Inferior parietal cortex (tissue), 1 donor: ENCODE measurements at regions not wholly inside any gene's neighbourhood (a gene's known extent, or its start where the extent isn't known, plus 50 kb on each side); places are given as distances from the start of the nearest gene placed in this dataset.

Source experiments
- DNase-seq: peaks from one replicate; pipeline ENCODE4 v3.0.0-alpha.2; 2016; ENCODE audit errors: extremely low spot score

DNA sequence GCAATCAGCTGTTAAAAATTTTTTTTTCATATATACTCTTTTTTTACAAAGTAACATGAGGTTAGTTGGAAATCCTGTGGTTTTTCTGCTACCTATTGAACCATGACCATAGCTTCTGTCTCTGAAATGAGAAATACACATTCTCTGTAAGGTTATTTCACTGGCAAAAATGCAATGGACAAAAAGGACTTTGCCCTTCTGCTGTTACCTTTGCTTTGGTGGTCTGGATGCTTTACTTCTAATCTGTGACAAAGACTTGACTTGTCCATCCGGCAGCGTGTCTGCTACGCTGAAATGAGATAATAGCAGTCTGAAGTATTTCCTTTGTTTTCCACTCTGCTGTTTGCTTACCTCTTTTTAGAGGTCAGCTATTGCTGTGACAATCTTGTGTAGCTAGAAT lies 412.8 kb downstream of the SLITRK6 start:
- DNase-seq = no peak

DNA sequence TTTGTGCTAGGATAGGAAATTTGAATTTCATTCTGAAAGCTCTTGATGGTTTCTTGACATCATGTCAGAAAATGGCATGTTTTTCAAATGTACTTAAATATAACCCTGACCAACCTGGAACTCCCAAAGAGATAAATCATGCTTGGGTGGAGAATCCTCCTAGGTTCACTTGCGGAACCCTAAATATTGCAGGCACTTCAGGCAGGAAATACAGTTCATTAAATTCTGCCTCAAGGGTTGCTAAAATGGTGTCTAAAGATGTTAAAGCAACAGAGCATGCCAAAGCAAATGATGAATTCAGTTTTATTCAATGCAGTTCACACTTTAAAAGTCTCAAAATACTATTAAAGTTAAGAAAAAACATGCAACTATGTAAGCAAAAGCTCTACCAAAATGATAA lies 415.9 kb downstream of the SLITRK6 start:
- no peak for DNase-seq

DNA sequence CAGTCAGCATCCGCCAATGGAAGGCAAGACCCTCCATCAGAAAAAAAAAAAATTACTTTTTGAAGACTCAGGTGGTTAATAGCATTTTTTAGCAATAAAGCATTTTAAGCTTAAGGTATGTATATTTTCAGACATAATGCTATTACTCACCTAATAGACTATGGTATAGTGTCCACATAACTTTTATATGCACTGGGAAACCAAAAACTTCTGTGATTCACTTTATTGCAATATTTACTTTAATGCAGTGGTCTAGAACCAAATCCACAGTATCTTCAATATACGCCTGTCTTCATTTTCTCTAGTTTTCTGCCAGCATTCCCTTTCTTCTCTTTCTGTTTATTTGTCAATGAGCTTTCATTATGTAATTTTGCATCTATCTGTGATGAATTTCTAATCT lies 418.1 kb downstream of the SLITRK6 start:
- no peak for DNase-seq

DNA sequence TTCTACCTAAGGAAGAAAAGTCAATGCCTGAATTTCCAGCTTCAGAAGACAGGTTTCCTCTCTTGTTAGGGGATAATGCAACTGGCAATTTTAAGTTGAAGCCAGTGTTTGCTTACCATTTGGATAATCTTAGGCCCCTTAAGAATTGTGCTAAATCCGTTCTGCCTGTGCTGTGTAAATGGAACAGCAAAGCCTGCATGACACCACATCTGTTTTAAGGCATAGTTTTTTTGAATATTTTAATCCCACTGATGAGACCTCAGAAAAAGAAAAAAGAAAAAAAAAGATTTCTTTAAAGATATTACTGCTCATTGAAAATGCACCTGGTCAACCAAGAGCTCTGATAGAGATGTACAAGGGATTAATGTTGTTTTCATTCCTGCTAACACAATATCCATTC lies 419.2 kb downstream of the SLITRK6 start:
- no peak for DNase-seq

DNA sequence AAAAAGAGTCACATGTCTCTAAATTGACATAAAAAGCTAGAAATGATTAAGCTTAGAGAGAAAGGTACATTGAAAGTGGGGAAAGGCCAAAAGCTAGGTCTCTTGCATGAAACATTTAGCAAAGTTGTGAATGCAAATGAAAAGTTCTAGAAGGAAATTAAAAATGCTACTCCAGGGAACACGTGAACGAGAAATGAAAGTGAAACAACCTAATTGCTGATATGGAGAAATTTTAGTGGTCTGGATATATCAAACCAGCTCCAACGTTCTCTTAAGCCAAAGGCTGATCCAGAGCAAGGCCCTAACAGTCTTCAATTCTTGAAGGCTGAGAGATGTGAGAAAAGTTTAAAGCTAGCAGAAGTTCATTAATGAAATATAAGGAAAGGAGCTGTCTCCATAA lies 419.8 kb downstream of the SLITRK6 start:
- no peak for DNase-seq

DNA sequence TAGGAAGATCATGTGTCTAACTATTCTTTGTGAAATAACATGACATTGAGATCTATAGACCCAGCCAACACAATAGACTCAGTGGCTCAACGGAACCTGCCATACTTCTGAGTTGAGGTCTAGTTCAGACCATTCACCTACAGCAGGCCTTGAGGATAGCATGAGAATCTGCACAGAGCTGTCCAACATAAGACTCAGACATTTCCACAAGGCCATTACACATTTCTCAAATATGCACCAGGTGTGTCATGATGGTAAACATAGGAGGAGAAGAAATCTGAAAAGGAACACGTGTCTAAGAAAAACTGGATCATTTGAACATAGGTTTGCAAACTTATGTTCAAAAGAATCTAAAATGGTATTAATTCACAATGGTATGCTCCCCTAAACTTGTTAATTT lies 421.4 kb downstream of the SLITRK6 start:
- DNase-seq = no peak

DNA sequence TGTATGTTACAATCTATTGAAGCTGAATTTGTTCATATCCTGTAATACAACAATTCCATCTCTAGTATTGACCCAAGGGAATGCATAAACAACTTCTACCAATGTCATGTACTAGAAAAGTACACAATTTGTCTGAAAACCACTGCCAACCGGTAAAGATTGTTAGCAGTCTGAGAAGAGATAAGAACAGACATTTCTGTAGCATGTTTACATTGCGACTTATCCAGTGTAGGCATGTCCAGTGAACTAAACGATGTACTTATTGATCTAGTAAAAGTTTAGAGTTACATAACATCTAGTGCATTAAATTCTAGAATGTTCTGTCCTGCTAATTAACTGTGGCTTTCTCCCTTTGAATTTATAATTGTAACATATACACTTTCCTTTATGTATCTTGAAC lies 425.9 kb downstream of the SLITRK6 start:
- no peak for DNase-seq

DNA sequence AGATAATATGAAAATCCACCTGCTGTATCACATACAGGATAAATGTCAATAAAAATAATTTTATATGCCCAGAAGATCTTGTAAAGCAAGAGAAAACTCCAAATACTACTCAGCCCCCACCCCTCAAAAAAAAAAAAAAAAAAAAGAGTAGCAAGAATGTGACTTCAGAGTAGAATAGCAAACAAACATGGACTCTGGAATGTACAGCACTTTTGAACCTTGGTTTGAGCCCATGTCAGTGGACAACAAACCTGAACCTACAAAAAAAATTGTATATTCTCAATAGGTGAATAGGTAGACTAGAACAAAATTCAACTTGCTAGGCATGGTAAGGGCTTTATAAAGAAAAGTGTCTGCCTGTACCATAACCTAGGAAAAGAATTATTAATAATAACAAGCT lies 428.0 kb downstream of the SLITRK6 start:
- no peak for DNase-seq

DNA sequence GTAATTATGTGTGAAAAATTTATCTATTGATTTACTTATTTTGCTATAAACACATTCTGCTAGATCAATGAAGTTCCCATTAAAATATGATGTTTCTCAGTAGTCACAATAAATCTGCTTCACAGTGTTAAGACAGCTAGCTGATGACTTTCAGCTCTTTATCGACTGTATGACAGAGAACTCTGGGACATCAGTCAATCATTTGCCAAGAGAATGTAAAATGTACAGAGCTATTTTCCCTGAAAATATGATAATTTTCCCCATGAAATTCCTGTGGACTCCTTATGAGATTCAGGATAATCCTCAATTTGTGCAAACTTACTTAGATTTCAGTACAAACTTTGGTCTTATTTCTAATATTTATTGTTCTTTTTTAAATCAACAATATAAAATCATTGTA lies 430.5 kb downstream of the SLITRK6 start:
- no peak for DNase-seq

DNA sequence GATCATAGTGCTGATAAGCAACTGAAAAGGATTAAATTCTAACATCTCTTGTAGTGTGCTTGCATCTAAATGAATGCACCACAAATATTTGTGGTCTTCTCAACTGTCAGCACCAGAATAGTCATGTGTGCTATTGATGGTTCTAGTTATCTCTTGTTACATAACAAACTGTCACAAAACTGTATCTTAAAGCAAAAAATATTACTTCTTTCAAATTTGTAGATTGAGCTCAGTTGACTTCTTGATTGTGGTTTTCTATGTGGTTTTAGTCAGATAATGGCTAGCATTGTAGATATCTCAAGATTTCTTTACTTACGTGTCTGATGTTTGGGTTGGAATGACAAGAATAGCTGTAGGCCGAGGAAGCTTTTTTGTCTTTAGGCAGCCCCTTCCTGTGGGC lies 431.3 kb downstream of the SLITRK6 start:
- DNase-seq = no peak

DNA sequence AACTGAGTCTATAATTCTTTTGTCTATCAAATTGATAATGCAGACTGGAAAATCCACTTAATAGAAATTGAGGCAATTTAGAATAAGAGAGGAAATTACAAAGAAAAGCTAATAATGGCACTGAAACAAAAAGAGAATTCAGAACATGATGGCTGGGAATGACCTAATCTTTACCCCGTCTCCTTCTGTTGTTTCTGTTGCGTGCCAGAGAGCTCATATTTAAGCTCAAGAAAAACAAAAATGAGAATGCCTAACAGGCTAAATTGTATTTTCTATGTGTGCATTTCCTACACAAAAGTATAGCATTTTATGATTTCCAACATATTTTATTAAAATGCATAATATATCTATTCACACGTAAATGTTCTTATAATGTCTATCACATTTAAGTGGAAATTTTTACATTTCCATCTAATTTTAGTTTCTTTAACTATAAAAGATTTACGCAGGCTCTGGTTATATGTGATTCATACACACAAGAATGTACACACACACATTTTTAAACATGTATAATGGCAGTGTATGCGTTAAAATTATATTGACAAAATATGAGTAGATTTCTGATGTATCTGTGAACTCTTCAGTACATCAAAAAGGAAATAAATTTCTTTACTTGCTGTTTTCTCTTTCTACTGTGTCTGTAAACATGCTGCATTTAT lies 432.3 kb downstream of the SLITRK6 start:
- no peak for DNase-seq

DNA sequence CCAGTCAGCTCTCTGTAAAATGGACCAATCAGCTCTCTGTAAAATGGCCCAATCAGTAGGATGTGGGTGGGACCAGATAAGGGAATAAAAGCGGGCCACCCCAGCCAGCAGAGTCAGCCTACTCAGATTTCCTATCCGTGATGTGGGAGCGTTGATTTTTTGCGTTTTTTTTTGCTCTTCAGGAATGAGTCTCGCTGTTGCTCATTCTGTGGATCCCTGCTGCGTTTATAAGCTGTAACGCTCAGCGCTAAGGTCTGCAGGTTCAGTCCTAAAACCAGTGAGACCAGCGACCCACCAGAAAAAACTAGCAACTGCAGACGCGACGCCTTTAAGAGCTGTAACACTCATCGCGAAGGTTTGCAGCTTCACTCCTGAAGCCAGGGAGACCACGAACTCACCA lies 435.7 kb downstream of the SLITRK6 start:
- no peak for DNase-seq

DNA sequence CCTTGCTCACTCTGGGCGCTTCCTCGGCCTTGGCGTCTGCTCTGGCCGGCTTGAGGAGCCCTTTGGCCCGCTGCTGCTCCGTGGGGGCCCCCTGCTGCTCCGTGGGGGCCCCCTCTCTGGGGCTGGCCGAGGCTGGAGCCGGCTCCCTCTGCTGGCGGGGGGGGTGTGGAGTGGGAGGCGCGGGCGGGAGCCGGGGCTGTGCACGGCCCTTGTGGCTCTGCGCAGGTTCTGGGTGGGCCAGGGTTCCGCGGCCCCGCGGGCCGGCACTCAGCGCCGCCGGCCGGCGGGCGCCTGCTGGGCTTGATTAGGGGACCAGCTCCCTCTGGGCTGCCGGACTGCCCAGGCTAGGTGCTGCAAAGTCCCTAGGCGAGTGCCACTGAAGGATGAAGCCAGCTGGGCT lies 436.2 kb downstream of the SLITRK6 start:
- no peak for DNase-seq

DNA sequence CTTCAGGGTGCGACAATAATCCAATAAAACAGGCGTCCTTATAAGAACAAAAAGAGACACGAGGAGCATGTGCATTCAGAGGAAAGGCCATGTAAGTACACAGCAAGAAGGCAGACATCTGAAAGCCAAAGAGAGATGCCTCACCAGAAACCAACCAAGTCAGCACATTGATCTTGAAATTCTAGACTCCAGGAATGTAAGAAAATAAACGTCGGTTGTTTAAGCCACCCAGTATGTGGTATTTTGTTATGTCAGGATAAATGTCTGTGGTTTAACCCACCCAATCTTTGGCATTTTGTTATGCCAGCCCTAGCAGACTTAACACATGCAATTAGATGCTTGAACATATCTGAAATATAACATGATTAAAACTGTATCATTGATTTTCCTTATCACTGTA lies 452.0 kb downstream of the SLITRK6 start:
- no peak for DNase-seq

DNA sequence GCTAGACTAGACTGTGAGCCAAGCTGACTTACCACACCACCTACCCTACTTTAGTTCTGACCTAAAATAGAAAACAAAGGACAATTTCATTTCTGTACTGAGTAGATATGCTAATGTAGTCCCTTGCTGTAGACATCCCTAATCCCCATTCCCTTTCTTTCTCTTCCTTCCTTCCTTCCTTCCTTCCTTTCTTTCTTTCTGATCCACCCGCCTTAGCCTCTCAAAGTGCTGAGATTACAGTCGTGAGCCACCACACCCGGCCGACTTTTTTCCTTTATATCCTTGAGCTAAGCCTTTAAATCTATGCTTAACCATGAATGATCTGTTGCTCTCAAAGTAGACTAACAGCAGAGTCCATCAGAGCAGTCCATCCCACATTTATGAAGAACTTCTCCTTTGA lies 465.0 kb downstream of the SLITRK6 start:
- no peak for DNase-seq

DNA sequence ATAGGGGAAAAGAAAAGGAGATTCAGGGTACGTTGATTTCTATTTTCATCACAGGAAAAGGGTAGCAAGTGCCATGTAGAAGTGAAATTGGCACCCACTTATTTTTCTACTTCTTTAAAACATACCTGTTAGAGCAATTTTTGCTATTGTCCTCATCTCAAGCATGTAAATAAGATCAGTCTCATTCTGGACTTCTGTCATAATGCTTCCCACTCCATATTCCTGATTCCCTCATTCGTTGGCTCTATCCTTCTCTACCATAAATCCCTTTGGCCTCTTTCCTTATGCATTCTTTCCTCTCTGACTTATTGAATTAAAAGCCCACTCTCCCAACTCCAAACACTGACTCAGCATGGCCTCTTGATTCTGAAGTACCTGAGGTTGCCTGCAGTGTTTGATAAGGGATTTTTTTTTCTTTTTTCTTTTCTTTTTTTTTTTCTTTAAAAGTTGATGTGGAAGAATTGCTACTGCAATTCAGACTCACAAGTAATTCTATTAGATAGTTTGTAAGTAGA lies 465.7 kb downstream of the SLITRK6 start:
- DNase-seq = no peak

DNA sequence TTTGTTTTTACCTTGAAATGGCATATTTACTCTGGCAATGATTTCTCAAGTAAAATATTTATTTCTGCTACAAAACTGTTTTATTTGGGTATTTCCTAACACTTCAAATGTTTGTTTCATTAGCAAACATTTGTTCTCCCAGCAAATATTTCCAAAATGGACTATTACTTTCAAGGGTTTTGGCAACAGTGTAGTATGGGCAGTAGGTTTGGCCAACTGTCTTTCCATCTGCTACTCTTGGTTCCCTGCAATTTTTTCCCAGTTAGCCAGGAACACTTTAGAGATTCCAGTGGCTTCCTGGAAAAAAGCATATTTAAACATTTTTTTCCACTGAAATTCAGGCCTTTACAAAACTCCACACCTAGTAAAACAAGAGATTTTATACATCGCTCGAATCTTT lies 466.6 kb downstream of the SLITRK6 start:
- no peak for DNase-seq

DNA sequence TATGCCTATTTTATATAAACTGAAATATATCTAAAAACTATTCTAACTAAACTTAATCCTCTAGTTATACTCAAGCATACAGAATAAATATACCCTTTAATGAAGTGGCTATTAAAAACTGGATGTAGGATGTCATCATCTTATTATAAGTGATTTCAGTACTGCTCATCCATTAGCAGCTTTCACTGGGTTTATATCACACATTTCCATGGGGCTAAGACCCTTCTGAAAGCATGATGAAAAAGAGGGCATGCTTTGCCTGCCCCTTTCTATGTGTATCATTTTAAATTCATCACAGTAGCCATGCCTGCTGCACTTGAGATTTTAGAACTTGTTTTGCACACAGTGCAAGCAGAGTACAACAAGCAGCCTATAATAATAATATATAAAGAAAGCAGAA lies 477.5 kb downstream of the SLITRK6 start:
- no peak for DNase-seq

DNA sequence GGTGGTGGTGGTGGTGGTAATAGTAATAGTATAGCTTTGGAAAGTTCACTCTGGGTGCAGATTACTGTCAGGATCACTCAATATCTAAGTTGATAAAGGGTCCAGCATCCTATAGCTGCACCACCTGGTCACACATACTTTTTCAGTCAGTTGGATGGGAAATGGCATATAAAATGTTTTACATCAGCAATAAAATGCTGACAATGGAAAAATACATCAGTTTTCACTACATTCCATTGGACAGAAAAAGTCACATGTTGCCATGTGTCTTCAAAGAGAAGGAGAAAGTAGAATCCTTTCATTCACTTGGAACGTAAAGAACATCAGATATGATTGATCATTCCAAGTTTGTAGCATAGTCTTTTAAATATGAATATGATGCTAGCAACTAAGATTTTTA lies 481.4 kb downstream of the SLITRK6 start:
- no peak for DNase-seq

DNA sequence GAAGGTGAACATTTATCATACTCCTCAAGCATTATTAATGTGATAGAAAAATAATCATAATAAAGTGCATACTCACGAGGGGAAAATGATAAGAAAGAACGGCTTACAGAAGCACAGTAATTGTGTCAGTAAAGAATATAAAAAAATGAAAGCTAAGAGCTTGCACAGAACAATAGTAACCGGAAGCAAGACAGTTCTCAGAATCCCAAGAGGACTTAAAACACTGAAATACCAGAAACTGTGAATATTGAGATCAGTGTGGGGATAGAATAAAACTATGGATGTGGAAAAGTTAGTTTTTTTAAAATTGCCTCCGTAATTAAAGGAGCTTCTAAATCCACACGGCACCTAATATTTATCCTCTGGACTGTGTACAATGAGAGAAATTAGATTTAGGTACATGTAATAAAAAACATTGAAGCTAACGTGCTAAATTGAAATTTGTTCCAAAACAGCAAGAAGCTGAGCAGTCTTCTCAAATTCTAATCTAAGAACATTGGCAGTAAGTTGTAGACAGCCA lies 482.7 kb downstream of the SLITRK6 start:
- DNase-seq = no peak

DNA sequence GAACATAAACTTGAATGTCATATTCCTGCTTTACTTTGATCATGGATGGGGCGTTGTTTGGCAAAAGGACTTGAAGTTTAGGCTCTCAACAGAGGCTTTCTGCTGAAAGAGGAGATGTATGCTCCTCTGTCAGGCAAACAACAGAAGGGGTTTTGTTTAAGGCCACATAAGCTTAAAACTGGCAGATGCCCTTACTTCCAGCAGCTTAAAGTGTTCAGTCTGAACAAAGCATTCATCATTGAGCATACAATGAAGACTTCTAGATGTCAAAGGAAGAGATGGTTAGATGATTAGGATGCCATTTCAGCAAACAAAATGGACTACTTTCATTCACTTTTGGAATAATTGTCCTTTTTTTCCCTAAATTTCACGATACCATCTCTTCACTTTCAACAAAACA lies 484.5 kb downstream of the SLITRK6 start:
- peak; percentile 56 for DNase-seq

DNA sequence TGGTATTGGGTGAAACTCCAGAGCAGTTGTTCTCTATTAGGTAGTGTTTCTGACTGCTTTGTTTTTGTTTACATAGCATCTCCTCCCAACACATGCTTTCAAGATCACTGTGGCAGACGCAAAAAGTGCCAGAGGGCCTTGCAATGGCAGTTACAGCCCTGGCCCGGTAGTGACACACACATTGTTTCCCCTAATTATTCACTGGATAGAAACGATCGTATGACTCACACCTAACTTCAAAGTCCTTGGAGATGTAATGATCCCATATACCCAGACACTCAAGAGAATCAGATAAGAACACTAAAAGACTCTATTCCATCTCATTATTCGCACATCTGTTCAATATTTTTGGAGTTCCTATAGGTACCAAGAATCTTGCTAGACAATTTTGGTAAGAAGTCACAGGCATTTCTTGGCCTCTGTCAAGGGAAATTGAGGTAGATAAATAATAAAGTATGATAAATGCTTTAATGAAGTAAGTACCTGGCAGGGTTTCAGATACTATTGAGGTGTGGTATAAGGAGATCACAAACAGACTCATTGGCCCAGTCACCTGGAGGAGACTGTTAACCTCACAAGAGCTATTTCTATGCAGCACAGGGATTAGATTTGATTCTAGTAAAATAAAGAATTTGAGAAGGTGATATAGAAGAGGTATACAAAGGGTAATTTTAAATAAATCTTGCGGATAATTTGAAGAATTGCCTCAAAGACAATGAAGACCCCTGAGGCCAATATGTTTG lies 485.3 kb downstream of the SLITRK6 start:
- DNase-seq = no peak

DNA sequence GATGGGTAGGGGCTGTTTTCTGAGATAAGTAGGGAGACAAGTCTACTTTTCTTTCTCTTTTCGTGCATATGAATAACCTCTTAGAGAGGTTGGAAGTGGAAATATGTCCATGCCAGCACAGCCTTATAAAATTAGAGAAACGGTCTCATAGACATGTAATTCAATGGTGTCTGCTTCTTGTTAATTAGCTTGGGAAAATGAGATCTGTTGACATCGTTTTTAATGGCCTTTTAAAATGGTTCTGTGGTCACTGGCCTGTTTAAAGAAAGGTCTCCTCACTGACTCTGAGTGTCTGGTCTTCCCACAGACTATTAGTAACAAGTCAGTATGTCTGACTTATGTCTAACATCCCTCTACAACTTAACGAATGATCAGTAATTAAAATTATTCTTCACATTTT lies 487.1 kb downstream of the SLITRK6 start:
- DNase-seq = no peak
